GM18508 (cell line): ENCODE measurements at regions not wholly inside any gene's neighbourhood (a gene's known extent, or its start where the extent isn't known, plus 50 kb on each side); places are given as distances from the start of the nearest gene placed in this dataset.
"Not testable (repeated sequence)": the region's sequence is repeated elsewhere in the genome, so short reads cannot be mapped to it uniquely, and the experiment has no call there.

Source experiments
- ATAC-seq: cut with Tn5 transposase; IDR thresholded peaks from one replicate; pipeline ENCODE4 v1.9.1; 2021; ENCODE audit warnings: moderate number of reproducible peaks; ENCODE audit not compliant: insufficient read depth, unreplicated experiment

- ATAC-seq, result no peak
These were observed 246.9 kb downstream of the ACKR3 start for GRCh38 chr2:236816197-236817170.

GRCh38 chr2:236818281-236819045 is 248.8 kb downstream of the ACKR3 start:
- no peak for ATAC-seq

- no peak for ATAC-seq
These were observed 249.8 kb downstream of the ACKR3 start for GRCh38 chr2:236819275-236820002.

GRCh38 chr2:236820763-236821344 is 251.2 kb downstream of the ACKR3 start:
- no peak for ATAC-seq

- no peak for ATAC-seq
These were observed 253.5 kb downstream of the ACKR3 start for GRCh38 chr2:236823041-236823629.

GRCh38 chr2:236823963-236824362 is 254.3 kb downstream of the ACKR3 start:
- ATAC-seq, result no peak

- no peak for ATAC-seq
These were observed 255.2 kb downstream of the ACKR3 start for GRCh38 chr2:236824836-236825235.

GRCh38 chr2:236825989-236826510 is 256.4 kb downstream of the ACKR3 start:
- no peak for ATAC-seq

- no peak for ATAC-seq
These were observed 257.1 kb downstream of the ACKR3 start for GRCh38 chr2:236826606-236827156.

- ATAC-seq, result no peak
These were observed 257.7 kb upstream of the COPS8 start for GRCh38 chr2:236827997-236828396.

GRCh38 chr2:236828820-236829219 is 256.9 kb upstream of the COPS8 start:
- no peak for ATAC-seq

GRCh38 chr2:236830926-236831325 is 254.8 kb upstream of the COPS8 start:
- ATAC-seq, result no peak

GRCh38 chr2:236831698-236832097 is 254.0 kb upstream of the COPS8 start:
- no peak for ATAC-seq

GRCh38 chr2:236833501-236834073 is 252.1 kb upstream of the COPS8 start:
- no peak for ATAC-seq

GRCh38 chr2:236834284-236834683 is 251.4 kb upstream of the COPS8 start:
- no peak for ATAC-seq

GRCh38 chr2:236835307-236836024 is 250.2 kb upstream of the COPS8 start:
- no peak for ATAC-seq

- ATAC-seq, result not testable (repeated sequence)
These were observed 249.7 kb upstream of the COPS8 start for GRCh38 chr2:236836028-236836427.

GRCh38 chr2:236840215-236840614 is 245.5 kb upstream of the COPS8 start:
- no peak for ATAC-seq
